CD4-positive, alpha-beta T cell (primary cell): ENCODE measurements at regions not wholly inside any gene's neighbourhood (a gene's known extent, or its start where the extent isn't known, plus 50 kb on each side); places are given as distances from the start of the nearest gene placed in this dataset.
A peak's percentile ranks its signal among the peaks of the same experiment; 100 is the strongest.

ENCODE experiments used
- ATAC-seq: fragments of 200-7000 bp; cut with Tn5 transposase; one replicate; pipeline ENCODE4 v1.10.0; 2022; ENCODE audit warnings: mild to moderate bottlenecking; ENCODE audit not compliant: poor library complexity
- CTCF ChIA-PET: fragments of 350-600 bp; sonication (Branson Sonifier 250); formaldehyde crosslinking; loops from one replicate; lab custom pipeline; 2021; ENCODE audit warnings: antibody characterized with exemption, inconsistent platforms; lab: Charles Lee
- POLR2A ChIA-PET: fragments of 350-600 bp; sonication (Branson Sonifier 250); formaldehyde crosslinking; loops from one replicate; lab custom pipeline; 2021; ENCODE audit warnings: antibody characterized with exemption, inconsistent platforms; lab: Charles Lee
- DNase-seq, 14 experiments: peaks; one replicate each; pipeline ENCODE4 v3.0.0-alpha.2; 2013 to 2020; ENCODE audit warnings: mixed read lengths in 2 of 14
- H3K27ac ChIP-seq, 2 donors: one replicate each; pipeline versions ENCODE4 v1.5.1 to v1.7.0; 2013; ENCODE audit warnings: low read length in 2 of 2, low read depth in 1 of 2, mild to moderate bottlenecking in 1 of 2
- H3K27me3 ChIP-seq, 2 experiments: 1 replicate in 1 of 2; 2 replicates in 1 of 2; pipeline versions ENCODE4 v1.6.1 to v1.7.0; 2013; ENCODE audit warnings: low read length in 2 of 2, control low read depth in 1 of 2, mild to moderate bottlenecking in 1 of 2, moderate library complexity in 1 of 2; ENCODE audit not compliant: insufficient read depth in 2 of 2, control insufficient read depth in 1 of 2
- H3K36me3 ChIP-seq: one replicate; pipeline ENCODE4 v1.6.1; 2013; ENCODE audit warnings: low read length, control low read depth; ENCODE audit not compliant: insufficient read depth
- H3K4me1 ChIP-seq: one replicate; pipeline ENCODE4 v1.6.1; 2013; ENCODE audit warnings: low read length, control low read depth; ENCODE audit not compliant: insufficient read depth
- H3K4me3 ChIP-seq: one replicate; pipeline ENCODE4 v1.5.1; 2013; ENCODE audit warnings: mild to moderate bottlenecking, low read length, moderate library complexity
- H3K9me3 ChIP-seq, 2 experiments: 1 replicate in 1 of 2; 2 replicates in 1 of 2; pipeline versions ENCODE4 v1.6.1 to v1.7.0; 2013; ENCODE audit warnings: low read length in 2 of 2, mild to moderate bottlenecking in 2 of 2, control low read depth in 1 of 2, moderate library complexity in 1 of 2; ENCODE audit not compliant: control insufficient read depth in 1 of 2, insufficient read depth in 1 of 2
- H3K27ac Mint-ChIP-seq: one replicate; pipeline ENCODE4 v1.8.0; 2020; ENCODE audit warnings: mixed read lengths
- H3K27me3 Mint-ChIP-seq: one replicate; pipeline ENCODE4 v1.8.0; 2021; ENCODE audit warnings: mixed read lengths
- H3K36me3 Mint-ChIP-seq: one replicate; pipeline ENCODE4 v1.8.0; 2021; ENCODE audit warnings: low read depth, mixed read lengths
- H3K4me1 Mint-ChIP-seq: one replicate; pipeline ENCODE4 v1.8.0; 2021; ENCODE audit warnings: low read depth, mixed read lengths
- H3K4me3 Mint-ChIP-seq: one replicate; pipeline ENCODE4 v1.8.0; 2020; ENCODE audit warnings: mild to moderate bottlenecking, mixed read lengths
- H3K9me3 Mint-ChIP-seq: one replicate; pipeline ENCODE4 v1.8.0; 2020; ENCODE audit warnings: mixed read lengths
- CTCF ChIP-seq: fragments of 200-600 bp; IDR thresholded peaks from one replicate; pipeline ENCODE4 v1.8.0; 2022; ENCODE audit warnings: antibody characterized with exemption, mild to moderate bottlenecking
- intact Hi-C, 2 experiments: fragments of 100-400 bp; cut with DNase I in 1 of 2; cut with micrococcal nuclease in 1 of 2; formaldehyde crosslinking; loops; one replicate each; pipeline versions ENCODE4 v1.15.1 to v1.9.0; 2023 to 2025; cut with DNase I, micrococcal nuclease

- Histone ChIP-seq H3K27me3 (no peaks in the 10 kb centered on the region), H3K4me3 (no peak overlapping the region), H3K36me3 (no peaks in the 10 kb centered on the region), H3K9me3 (no peaks in the 10 kb centered on the region), H3K4me1 (no peaks in the 10 kb centered on the region), H3K27ac (no peak overlapping the region)
- TF ChIP-seq CTCF, result no peak
- no peaks in the 10 kb centered on the region for H3K36me3 Mint-ChIP-seq
- no peak overlapping the region for H3K27ac Mint-ChIP-seq
- H3K4me1 Mint-ChIP-seq, result no peaks in the 10 kb centered on the region
- H3K4me3 Mint-ChIP-seq, result no peak overlapping the region
- no peaks in the 10 kb centered on the region for H3K27me3 Mint-ChIP-seq
- ChIA-PET POLR2A (no interaction called here), CTCF (no interaction called here)
- DNase-seq (no peak), ATAC-seq (no peak)
- H3K9me3 Mint-ChIP-seq, result no peaks in the 10 kb centered on the region
- intact Hi-C loops, result loop anchor here in 1 of 2 experiments (2.0 kb wide), 1 partner anchor 264 kb away; no protein-coding TSS in a partner anchor
Observed at GRCh38 chr10:78932861-78933260, 135.9 kb upstream of the ZMIZ1 start.

- no peaks in the 10 kb centered on the region for H3K9me3 ChIP-seq
- H3K4me1 ChIP-seq, result no peaks in the 10 kb centered on the region
- no peak for ATAC-seq
- ChIA-PET POLR2A (no interaction called here), CTCF (no interaction called here)
- no peaks in the 10 kb centered on the region for H3K36me3 ChIP-seq
- H3K4me3 Mint-ChIP-seq, result no peak overlapping the region
- H3K4me3 ChIP-seq, result no peak overlapping the region
- H3K4me1 Mint-ChIP-seq, result no peaks in the 10 kb centered on the region
- peak in 3 of 14 experiments; percentile 15 to 28 (median 19) for DNase-seq
- no peak overlapping the region for H3K27ac ChIP-seq
- H3K27me3 Mint-ChIP-seq, result no peaks in the 10 kb centered on the region
- H3K27me3 ChIP-seq, result no peaks in the 10 kb centered on the region
- no peaks in the 10 kb centered on the region for H3K36me3 Mint-ChIP-seq
- intact Hi-C loops, result loop anchor here in 1 of 2 experiments (2.0 kb wide), 1 partner anchor 263 kb away; no protein-coding TSS in a partner anchor
- no peak for TF ChIP-seq CTCF
- no peak overlapping the region for H3K27ac Mint-ChIP-seq
- no peaks in the 10 kb centered on the region for H3K9me3 Mint-ChIP-seq
Observed at GRCh38 chr10:78933828-78934531, 134.8 kb upstream of the ZMIZ1 start.

- no peaks in the 10 kb centered on the region for H3K27me3 Mint-ChIP-seq
- ChIA-PET CTCF (no interaction called here), POLR2A (no interaction called here)
- Histone ChIP-seq H3K9me3 (no peaks in the 10 kb centered on the region), H3K4me1 (no peaks in the 10 kb centered on the region), H3K36me3 (no peaks in the 10 kb centered on the region), H3K4me3 (no peak overlapping the region), H3K27ac (no peak overlapping the region), H3K27me3 (no peaks in the 10 kb centered on the region)
- intact Hi-C loops, result no loop called here
- no peak overlapping the region for H3K4me3 Mint-ChIP-seq
- H3K27ac Mint-ChIP-seq, result no peak overlapping the region
- DNase-seq (no peak), ATAC-seq (no peak)
- H3K9me3 Mint-ChIP-seq, result no peaks in the 10 kb centered on the region
- H3K36me3 Mint-ChIP-seq, result no peaks in the 10 kb centered on the region
- no peaks in the 10 kb centered on the region for H3K4me1 Mint-ChIP-seq
- TF ChIP-seq CTCF, result no peak
Observed at GRCh38 chr10:78934532-78934898, 134.3 kb upstream of the ZMIZ1 start.
